HG03342 (cell line): ENCODE measurements at regions not wholly inside any gene's neighbourhood (a gene's known extent, or its start where the extent isn't known, plus 50 kb on each side); places are given as distances from the start of the nearest gene placed in this dataset.

ENCODE experiments used
- ATAC-seq: cut with Tn5 transposase; IDR thresholded peaks from one replicate; pipeline ENCODE4 v1.9.1; 2021; ENCODE audit warnings: mild to moderate bottlenecking, moderate library complexity; ENCODE audit not compliant: unreplicated experiment

GRCh38 chr18:78650926-78651325, 328.7 kb upstream of the SALL3 start:
- ATAC-seq, result no peak

GRCh38 chr18:78652001-78652545, 327.5 kb upstream of the SALL3 start:
- no peak for ATAC-seq

GRCh38 chr18:78655921-78656320, 323.7 kb upstream of the SALL3 start:
- no peak for ATAC-seq

DNA sequence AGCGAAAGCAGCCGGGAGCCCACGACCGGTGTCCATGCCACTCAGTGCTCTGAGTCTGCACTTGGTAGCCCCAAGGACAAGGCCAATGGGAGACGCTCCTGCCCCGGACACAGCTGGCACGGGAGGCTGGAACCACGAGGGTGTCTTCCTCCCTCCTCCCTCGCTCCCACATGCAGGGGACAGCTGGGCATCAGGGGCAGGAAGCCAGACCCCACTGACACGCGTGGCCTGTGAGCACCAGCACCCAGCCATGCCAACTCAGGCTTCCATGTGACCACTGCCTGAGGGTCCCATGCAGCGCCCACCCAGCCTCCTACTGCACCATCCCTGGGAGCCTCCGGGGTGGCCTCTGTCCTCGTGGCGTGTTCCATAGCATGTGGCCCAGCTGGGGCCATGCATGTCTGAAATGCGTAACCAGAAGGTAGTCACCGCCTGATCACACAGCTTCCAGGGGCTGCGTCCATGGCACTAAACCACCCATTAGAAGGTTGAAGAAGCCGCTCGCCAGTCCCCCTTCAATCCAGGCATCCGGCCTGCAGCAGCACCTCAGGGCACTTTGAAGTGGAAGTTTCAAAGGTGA, 323.2 kb upstream of the SALL3 start:
- ATAC-seq, result no peak

DNA sequence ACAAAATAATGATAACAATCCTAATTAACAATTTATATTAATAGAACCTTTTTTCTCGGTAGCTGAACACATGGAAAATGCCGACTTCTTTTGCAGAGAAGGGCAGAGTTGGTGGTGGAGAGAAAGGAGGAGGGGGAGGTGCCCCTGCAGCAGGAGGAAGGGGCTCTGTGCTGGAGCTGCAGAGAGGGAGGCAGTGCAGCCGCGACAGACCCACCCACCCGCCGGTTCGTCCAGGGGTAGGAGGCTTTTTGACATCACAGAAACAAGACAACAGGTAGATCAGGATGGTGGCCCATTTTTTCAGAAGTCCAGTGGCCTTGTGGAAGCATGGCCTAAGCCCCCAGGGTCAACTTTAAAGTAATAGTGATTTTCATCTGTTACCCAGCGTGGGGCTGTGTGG, 321.1 kb upstream of the SALL3 start:
- ATAC-seq, result no peak

DNA sequence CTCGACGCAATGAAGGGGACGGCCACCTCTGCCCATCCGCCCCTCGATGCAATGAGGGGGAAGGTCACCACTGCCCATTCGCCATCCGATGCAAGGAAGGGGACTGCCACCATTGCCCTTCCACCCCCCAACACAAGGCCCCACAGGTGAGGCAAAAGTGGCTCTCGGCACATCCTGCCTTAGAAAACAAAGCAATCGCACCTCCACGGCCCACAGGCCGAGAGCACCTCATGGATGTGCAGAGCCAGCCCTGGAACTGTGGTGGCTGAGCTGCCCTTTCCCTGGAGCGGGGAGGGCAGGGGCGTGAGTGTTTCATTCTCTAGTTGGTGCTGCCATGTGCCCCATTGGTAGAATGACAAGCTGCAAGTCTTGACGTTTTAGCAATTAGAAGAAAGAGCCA, 320.6 kb upstream of the SALL3 start:
- no peak for ATAC-seq

- ATAC-seq, result no peak
Measured at GRCh38 chr18:78659748-78660147, 319.9 kb upstream of the SALL3 start.

DNA sequence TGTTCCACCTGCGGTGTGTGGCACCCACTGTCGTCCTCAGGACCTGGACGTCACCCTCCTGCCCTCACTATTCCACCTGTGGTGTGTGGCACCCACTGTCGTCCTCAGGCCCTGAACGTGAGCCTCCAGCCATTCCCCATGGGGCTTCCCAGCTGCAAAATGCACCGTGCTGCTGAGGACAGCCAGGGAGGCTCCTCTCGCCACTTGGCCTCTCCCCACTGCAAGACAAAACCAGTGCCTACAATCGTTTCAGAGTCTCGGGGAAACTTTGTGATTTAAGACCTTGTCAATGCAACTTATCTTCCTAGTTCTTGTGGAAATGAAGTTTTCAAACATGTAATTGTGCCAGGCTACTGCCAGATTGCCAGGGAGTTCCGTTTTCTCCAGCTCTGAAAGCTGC, 319.3 kb upstream of the SALL3 start:
- no peak for ATAC-seq

GRCh38 chr18:78661316-78661715, 318.3 kb upstream of the SALL3 start:
- no peak for ATAC-seq

DNA sequence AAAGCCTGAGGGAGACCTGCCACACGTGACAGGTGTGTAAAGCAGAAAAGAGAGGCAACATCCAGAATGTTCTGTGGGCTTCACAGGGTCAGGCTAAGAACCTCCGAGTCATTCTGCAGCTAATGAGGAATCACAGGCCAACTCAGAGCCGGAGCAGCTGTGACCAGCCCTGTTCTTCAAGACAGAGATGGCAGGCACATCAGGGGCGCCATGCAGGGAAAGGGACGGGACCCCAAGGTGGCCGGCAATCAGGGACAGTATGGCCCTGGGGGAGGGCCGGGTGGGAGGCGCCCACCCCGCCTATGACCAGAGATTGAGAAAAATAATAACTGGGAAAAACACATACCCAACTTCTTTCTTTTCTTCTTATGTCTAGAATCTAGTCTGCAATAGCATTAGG, 316.7 kb upstream of the SALL3 start:
- ATAC-seq, result no peak

GRCh38 chr18:78664048-78664447, 315.6 kb upstream of the SALL3 start:
- ATAC-seq, result no peak

DNA sequence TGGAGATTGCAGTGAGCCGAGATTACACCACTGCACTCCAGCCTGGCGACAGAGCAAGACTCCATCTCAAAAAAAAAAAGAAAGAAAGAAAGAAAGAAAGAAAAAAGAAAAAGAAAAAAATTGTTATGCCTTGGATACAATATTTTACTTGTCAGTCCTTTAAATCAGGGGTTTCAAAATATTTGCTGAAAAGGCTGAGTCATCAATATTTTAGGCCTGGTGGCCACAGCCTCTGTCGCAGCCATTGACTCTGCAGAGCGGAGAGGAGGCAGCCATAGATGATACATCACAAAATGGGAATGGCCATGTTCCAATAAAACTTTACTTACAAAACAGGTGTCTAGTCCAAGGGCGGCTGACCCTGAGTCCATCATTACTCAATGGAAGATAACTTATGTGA, 314.8 kb upstream of the SALL3 start:
- ATAC-seq, result no peak

DNA sequence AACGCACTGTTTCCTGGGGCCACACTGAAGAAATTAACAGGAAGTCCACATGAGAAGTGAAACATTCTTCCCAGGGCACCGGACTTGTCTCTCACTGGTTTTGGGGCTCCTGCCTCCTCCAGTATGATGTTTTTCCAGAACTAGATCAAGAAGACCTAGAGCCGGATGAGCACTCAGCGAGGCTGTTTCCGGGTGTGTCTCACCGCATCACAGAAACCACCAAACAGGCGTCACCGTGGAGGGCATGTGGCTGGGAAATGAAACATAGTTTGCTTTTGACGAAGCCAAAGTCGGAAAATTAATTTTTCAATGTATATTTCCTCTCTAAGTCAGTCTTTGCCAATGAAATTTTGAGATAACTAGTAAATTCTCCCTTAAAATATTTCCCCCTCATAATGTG, 314.0 kb upstream of the SALL3 start:
- no peak for ATAC-seq

GRCh38 chr18:78666666-78667335, 312.8 kb upstream of the SALL3 start:
- ATAC-seq, result no peak

DNA sequence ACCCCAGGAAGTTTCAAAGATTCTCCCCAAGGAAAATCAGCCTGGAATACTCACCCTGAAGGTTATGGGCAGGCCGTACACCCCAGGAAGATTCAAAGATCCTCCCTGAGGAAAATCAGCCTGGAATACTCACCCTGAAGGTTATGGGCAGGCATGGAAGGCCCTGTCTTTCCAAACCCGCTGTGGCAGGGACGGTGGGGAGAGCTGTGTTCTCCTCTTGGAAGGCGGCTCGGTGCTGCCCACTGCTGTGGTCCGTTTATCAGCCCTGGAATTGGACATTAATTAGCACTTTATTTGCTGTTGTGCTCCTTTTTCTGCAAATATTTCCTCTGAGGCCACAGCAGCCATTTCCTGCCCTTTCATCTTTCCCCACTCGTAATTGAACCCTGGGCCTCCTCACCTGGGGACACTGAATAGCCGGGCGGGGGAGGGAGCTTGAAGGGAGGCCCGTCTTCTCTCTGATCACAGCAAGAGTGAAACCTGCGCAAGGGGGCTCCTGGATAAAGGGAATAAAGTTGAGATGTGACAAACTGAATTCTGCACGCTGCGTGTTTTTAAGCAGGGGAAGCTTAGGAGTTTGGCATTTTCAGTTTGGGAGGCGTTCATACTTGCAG, 308.7 kb upstream of the SALL3 start:
- ATAC-seq, result no peak

DNA sequence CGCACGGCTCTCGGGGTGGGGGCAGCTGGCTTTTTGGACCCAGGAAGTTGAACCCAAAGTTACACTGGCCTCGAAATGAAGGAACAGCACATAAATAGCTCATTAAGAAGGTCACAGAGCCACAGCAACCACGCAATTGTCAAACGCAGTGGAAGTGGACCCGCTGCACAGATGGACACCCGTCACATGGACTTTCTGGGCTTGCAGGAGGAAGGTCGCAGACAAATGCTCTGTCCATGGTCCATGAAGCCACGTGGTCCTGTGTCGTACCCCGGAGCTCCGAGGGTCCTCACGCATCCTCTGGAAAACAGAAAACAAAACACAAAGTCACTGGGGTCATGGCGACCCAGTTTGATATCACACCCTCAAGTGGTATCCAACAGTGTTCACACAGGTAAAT, 308.1 kb upstream of the SALL3 start:
- no peak for ATAC-seq

DNA sequence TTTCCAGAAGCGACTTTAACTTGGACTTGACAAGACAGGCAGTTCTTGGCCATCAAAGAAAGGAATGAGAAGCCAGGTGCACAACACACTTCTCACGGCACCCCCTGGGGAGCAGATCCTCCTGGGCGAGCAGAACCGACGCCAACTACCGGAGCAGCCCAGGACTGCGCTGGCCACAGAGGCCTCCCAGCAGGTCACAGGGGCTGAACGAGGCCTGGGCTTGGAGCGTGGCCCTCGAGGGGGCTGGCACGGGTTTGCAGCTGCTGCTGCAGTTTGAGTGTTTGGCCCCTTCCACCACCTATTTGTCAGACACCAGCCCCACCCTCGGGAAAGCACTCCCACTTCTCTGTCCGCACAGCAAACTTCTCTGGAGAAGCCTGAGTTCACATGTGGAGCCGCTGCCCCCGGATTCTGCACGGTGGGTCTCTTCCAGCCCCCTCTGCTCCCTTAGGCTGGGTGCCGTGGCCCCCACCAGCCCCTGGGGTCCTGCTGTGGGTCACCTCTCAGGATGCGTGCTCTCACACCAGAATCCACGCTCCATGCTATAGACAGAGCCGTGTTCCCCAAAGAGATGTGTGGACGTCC, 306.7 kb upstream of the SALL3 start:
- no peak for ATAC-seq

- ATAC-seq, result no peak
Measured at GRCh38 chr18:78673516-78674321, 305.9 kb upstream of the SALL3 start.

DNA sequence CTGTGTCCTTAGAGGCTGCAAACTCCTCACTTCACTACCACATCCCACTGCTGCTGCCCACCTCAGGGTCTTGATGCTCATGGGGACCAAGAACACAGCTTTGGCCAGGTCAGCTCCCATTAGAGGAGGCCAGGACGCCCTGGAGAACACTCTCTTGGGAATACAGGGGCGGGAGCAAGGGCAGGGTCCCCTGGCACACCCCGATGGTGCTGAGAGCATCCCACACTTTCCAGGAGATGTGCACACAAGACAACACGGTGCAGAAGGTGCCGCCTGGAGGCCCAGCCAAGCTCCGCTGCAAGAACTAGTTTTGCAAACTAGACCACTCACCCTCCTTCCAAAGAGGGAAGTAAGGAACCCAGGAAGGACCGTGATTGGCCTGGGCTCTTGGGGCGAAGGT, 304.4 kb upstream of the SALL3 start:
- no peak for ATAC-seq

DNA sequence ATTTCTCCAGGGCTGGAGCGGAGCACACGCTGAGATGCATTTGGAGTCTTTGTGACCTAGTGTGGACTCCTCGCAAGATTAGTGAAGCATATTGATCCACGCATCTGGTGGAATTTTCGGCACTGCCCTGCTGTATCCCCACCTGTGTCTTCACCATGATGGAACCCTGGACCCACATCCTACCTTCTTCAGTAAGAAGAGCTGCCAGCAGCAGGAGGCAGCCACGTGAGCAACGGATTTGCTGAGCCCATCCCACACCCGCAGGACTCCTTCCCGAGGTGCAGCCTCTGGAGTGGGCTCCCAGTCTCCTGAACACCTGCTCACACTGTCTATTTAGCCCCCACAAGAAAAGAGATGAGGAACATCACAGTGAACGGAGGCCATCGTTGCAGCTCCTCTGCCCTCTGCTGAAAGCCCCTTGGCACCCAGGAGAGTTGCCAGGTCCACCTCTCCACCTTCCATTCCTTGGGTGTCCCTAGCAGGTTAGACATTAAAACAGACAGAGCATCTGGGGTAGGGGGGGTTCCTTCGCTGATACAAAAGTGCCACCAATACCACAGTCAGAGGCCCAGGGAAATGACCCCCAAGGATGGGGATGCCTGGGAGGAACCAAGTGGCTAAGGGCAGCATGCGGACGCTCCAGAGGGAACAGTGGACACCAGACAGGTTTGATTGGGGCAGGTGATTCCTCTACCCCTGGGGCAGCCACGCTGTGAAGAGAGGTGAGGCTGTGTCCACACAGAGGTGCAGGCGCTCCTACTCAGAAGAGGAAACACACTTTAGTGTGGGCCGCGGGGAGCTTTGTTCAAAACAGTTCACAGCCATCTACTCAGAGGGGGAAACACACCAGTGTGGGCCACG, 302.8 kb upstream of the SALL3 start:
- no peak for ATAC-seq
